Fibroblast of villous mesenchyme (primary cell): ENCODE measurements at regions not wholly inside any gene's neighbourhood (a gene's known extent, or its start where the extent isn't known, plus 50 kb on each side); places are given as distances from the start of the nearest gene placed in this dataset.

ENCODE experiments used
- DNase-seq: peaks from one replicate; pipeline ENCODE4 v3.0.0-alpha.2; 2010; ENCODE audit warnings: low read depth
- H3K4me3 ChIP-seq: 2 replicates; pipeline ENCODE4 v1.5.1; 2011; ENCODE audit warnings: low read depth, mild to moderate bottlenecking, low read length
- CTCF ChIP-seq: IDR thresholded peaks from 2 replicates; pipeline ENCODE4 v1.5.1; 2012; ENCODE audit warnings: low read depth, mild to moderate bottlenecking, low read length; ENCODE audit not compliant: insufficient read depth

GRCh38 chr6:14530385-14530784 is 412.8 kb downstream of the CD83 start:
- DNase-seq, result no peak
- H3K4me3 ChIP-seq, result no peak overlapping the region
- TF ChIP-seq CTCF, result no peak

- no peak overlapping the region for H3K4me3 ChIP-seq
- TF ChIP-seq CTCF, result no peak
- peak; percentile 73 for DNase-seq
These were observed 415.9 kb downstream of the CD83 start for GRCh38 chr6:14533446-14533845.

- peak; percentile 25 for DNase-seq
- H3K4me3 ChIP-seq, result no peak overlapping the region
- no peak for TF ChIP-seq CTCF
These were observed 419.5 kb downstream of the CD83 start for GRCh38 chr6:14537030-14537429.

- DNase-seq, result no peak
- no peak overlapping the region for H3K4me3 ChIP-seq
- TF ChIP-seq CTCF, result no peak
These were observed 422.7 kb downstream of the CD83 start for GRCh38 chr6:14540276-14540675.

GRCh38 chr6:14540810-14541540 is 423.4 kb downstream of the CD83 start:
- TF ChIP-seq CTCF, result no peak
- no peak overlapping the region for H3K4me3 ChIP-seq
- DNase-seq, result no peak

- peak; percentile 17 for DNase-seq
- H3K4me3 ChIP-seq, result no peak overlapping the region
- no peak for TF ChIP-seq CTCF
These were observed 425.2 kb downstream of the CD83 start for GRCh38 chr6:14542670-14543366.
